ENCODE measurements at regions not wholly inside any gene's neighbourhood (a gene's known extent, or its start where the extent isn't known, plus 50 kb on each side); places are given as distances from the start of the nearest gene placed in this dataset.

DNA sequence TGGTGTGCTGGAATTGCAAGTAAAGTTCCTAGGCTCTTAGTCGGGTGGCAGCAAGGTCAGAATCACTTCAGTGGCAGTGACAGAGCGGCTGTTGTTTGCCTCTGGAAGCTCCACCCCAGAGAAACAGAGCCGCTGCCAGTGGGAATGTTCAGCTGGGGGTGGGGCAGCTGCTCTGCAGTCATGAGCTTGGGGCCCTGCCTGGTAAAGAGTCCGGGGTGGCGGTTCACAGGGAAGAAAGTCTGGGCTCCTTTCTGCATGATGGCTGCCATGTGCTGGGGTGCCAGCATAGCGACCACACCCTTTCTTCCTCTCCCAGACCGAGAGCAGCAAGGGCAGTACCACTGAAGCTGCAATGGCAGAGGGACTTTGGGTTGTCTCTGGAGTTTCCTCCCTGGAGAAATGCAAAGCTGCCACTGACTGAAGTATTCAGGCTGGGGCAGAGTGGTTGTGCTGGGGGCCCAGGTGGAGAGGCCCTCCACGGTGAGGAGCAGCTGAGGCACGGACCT lies 108.8 kb upstream of the CENPE start:
- TF ChIP-seq KDM1A (IDR thresholded peaks at IDR 0.05; ENCODE audit: borderline replicate concordance) (no peak), POLR2AphosphoS5 (IDR thresholded peaks at IDR 0.05; ENCODE audit: low read length) (no peak), TBL1XR1 (IDR thresholded peaks at IDR 0.05; ENCODE audit: low read depth, low read length) (no peak), SUPT20H (IDR thresholded peaks at IDR 0.05; ENCODE audit: borderline replicate concordance, control insufficient read depth, low read depth, low read length) (no peak), PAX5 (IDR thresholded peaks at IDR 0.05; ENCODE audit: borderline replicate concordance, low read depth, low read length) (no peak), EZH2 (IDR thresholded peaks at IDR 0.05; ENCODE audit: borderline replicate concordance, control insufficient read depth, low read depth, low read length) (no peak), ATF3 (IDR thresholded peaks at IDR 0.05; ENCODE audit: borderline replicate concordance, extremely low read depth, low read depth, low read length) (no peak)
- TF ChIP-seq, protein P1, sequence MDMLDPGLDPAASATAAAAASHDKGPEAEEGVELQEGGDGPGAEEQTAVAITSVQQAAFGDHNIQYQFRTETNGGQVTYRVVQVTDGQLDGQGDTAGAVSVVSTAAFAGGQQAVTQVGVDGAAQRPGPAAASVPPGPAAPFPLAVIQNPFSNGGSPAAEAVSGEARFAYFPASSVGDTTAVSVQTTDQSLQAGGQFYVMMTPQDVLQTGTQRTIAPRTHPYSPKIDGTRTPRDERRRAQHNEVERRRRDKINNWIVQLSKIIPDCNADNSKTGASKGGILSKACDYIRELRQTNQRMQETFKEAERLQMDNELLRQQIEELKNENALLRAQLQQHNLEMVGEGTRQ (IDR thresholded peaks at IDR 0.05; ENCODE audit: borderline replicate concordance, low read depth, low read length) = no peak
- TF ChIP-seq, protein P2, sequence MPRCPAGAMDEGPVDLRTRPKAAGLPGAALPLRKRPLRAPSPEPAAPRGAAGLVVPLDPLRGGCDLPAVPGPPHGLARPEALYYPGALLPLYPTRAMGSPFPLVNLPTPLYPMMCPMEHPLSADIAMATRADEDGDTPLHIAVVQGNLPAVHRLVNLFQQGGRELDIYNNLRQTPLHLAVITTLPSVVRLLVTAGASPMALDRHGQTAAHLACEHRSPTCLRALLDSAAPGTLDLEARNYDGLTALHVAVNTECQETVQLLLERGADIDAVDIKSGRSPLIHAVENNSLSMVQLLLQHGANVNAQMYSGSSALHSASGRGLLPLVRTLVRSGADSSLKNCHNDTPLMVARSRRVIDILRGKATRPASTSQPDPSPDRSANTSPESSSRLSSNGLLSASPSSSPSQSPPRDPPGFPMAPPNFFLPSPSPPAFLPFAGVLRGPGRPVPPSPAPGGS (IDR thresholded peaks at IDR 0.05; ENCODE audit: borderline replicate concordance, insufficient read depth, low read depth, low read length, poor library complexity, severe bottlenecking) = no peak
- TF ChIP-seq, protein P3, sequence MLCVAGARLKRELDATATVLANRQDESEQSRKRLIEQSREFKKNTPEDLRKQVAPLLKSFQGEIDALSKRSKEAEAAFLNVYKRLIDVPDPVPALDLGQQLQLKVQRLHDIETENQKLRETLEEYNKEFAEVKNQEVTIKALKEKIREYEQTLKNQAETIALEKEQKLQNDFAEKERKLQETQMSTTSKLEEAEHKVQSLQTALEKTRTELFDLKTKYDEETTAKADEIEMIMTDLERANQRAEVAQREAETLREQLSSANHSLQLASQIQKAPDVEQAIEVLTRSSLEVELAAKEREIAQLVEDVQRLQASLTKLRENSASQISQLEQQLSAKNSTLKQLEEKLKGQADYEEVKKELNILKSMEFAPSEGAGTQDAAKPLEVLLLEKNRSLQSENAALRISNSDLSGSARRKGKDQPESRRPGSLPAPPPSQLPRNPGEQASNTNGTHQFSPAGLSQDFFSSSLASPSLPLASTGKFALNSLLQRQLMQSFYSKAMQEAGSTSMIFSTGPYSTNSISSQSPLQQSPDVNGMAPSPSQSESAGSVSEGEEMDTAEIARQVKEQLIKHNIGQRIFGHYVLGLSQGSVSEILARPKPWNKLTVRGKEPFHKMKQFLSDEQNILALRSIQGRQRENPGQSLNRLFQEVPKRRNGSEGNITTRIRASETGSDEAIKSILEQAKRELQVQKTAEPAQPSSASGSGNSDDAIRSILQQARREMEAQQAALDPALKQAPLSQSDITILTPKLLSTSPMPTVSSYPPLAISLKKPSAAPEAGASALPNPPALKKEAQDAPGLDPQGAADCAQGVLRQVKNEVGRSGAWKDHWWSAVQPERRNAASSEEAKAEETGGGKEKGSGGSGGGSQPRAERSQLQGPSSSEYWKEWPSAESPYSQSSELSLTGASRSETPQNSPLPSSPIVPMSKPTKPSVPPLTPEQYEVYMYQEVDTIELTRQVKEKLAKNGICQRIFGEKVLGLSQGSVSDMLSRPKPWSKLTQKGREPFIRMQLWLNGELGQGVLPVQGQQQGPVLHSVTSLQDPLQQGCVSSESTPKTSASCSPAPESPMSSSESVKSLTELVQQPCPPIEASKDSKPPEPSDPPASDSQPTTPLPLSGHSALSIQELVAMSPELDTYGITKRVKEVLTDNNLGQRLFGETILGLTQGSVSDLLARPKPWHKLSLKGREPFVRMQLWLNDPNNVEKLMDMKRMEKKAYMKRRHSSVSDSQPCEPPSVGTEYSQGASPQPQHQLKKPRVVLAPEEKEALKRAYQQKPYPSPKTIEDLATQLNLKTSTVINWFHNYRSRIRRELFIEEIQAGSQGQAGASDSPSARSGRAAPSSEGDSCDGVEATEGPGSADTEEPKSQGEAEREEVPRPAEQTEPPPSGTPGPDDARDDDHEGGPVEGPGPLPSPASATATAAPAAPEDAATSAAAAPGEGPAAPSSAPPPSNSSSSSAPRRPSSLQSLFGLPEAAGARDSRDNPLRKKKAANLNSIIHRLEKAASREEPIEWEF (IDR thresholded peaks at IDR 0.05; ENCODE audit: insufficient replicate concordance, low read depth, low read length) = no peak
- TF ChIP-seq, protein P4, sequence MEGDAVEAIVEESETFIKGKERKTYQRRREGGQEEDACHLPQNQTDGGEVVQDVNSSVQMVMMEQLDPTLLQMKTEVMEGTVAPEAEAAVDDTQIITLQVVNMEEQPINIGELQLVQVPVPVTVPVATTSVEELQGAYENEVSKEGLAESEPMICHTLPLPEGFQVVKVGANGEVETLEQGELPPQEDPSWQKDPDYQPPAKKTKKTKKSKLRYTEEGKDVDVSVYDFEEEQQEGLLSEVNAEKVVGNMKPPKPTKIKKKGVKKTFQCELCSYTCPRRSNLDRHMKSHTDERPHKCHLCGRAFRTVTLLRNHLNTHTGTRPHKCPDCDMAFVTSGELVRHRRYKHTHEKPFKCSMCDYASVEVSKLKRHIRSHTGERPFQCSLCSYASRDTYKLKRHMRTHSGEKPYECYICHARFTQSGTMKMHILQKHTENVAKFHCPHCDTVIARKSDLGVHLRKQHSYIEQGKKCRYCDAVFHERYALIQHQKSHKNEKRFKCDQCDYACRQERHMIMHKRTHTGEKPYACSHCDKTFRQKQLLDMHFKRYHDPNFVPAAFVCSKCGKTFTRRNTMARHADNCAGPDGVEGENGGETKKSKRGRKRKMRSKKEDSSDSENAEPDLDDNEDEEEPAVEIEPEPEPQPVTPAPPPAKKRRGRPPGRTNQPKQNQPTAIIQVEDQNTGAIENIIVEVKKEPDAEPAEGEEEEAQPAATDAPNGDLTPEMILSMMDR (IDR thresholded peaks at IDR 0.05 in 2 of 3, conservative IDR thresholded peaks at IDR 0.05 in 1 of 3; ENCODE audit: control insufficient read depth in 2 of 3, extremely low read depth in 1 of 3, insufficient read depth in 1 of 3, low read depth in 3 of 3, low read length in 3 of 3) = no peak
- TF ChIP-seq, protein P5, sequence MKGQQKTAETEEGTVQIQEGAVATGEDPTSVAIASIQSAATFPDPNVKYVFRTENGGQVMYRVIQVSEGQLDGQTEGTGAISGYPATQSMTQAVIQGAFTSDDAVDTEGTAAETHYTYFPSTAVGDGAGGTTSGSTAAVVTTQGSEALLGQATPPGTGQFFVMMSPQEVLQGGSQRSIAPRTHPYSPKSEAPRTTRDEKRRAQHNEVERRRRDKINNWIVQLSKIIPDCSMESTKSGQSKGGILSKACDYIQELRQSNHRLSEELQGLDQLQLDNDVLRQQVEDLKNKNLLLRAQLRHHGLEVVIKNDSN (IDR thresholded peaks at IDR 0.05; ENCODE audit: borderline replicate concordance, extremely low read length, insufficient read depth, low read depth, low read length) = no peak

Measured in GM12878 (cell line).